H9 (cell line): ENCODE measurements at regions not wholly inside any gene's neighbourhood (a gene's known extent, or its start where the extent isn't known, plus 50 kb on each side); places are given as distances from the start of the nearest gene placed in this dataset.

ENCODE experiments used
- DNase-seq: peaks from one replicate; pipeline ENCODE4 v3.0.0-alpha.2; 2017
- H2AFZ ChIP-seq: one replicate; pipeline ENCODE4 v1.6.1; 2013; ENCODE audit warnings: mild to moderate bottlenecking, low read length, control low read depth, moderate library complexity
- H2AK5ac ChIP-seq: 2 replicates; pipeline ENCODE4 v1.6.1; 2013; ENCODE audit warnings: low read length, control low read depth, mixed read lengths; ENCODE audit not compliant: insufficient read length
- H2BK120ac ChIP-seq: one replicate; pipeline ENCODE4 v1.6.1; 2013; ENCODE audit warnings: low read depth, mild to moderate bottlenecking, low read length, control low read depth, inconsistent platforms; ENCODE audit not compliant: poor library complexity, severe bottlenecking
- H2BK12ac ChIP-seq: 2 replicates; pipeline ENCODE4 v1.6.1; 2013; ENCODE audit warnings: low read length, control low read depth, mixed read lengths, low read depth; ENCODE audit not compliant: insufficient read length
- H2BK15ac ChIP-seq: 2 replicates; pipeline ENCODE4 v1.6.1; 2013; ENCODE audit warnings: low read depth, low read length, control low read depth
- H2BK20ac ChIP-seq: one replicate; pipeline ENCODE4 v1.6.1; 2013; ENCODE audit warnings: low read depth, mild to moderate bottlenecking, low read length, control low read depth, inconsistent platforms; ENCODE audit not compliant: poor library complexity, severe bottlenecking
- H2BK5ac ChIP-seq: 2 replicates; pipeline ENCODE4 v1.6.1; 2013; ENCODE audit warnings: low read length, control low read depth, mixed read lengths; ENCODE audit not compliant: insufficient read length
- H3K14ac ChIP-seq: 2 replicates; pipeline ENCODE4 v1.6.1; 2013; ENCODE audit warnings: low read length, control low read depth; ENCODE audit not compliant: insufficient read depth
- H3K18ac ChIP-seq: 2 replicates; pipeline ENCODE4 v1.6.1; 2013; ENCODE audit warnings: low read depth, mild to moderate bottlenecking, mixed read lengths, low read length, control low read depth; ENCODE audit not compliant: insufficient read length
- H3K23ac ChIP-seq: 2 replicates; pipeline ENCODE4 v1.6.1; 2013; ENCODE audit warnings: low read length, control low read depth, mixed read lengths, low read depth; ENCODE audit not compliant: insufficient read length
- H3K23me2 ChIP-seq: 2 replicates; pipeline ENCODE4 v1.6.1; 2013; ENCODE audit warnings: low read depth, mild to moderate bottlenecking, mixed read lengths, low read length, control low read depth; ENCODE audit not compliant: insufficient read length, poor library complexity, severe bottlenecking
- H3K27ac ChIP-seq: 2 replicates; pipeline ENCODE4 v1.5.1; 2013; ENCODE audit warnings: low read length, control low read depth, mixed read lengths, low read depth; ENCODE audit not compliant: insufficient read length
- H3K27me3 ChIP-seq: 2 replicates; pipeline ENCODE4 v1.6.1; 2013; ENCODE audit warnings: low read length, control low read depth, inconsistent platforms; ENCODE audit not compliant: insufficient read depth
- H3K4ac ChIP-seq: 2 replicates; pipeline ENCODE4 v1.6.1; 2013; ENCODE audit warnings: low read depth, mild to moderate bottlenecking, control low read depth, inconsistent platforms, low read length, moderate library complexity
- H3K4me1 ChIP-seq: 2 replicates; pipeline ENCODE4 v1.6.1; 2013; ENCODE audit warnings: low read length, control low read depth, inconsistent platforms; ENCODE audit not compliant: insufficient read depth
- H3K4me2 ChIP-seq: 2 replicates; pipeline ENCODE4 v1.6.1; 2013; ENCODE audit warnings: low read length, control low read depth, mixed read lengths; ENCODE audit not compliant: insufficient read length, insufficient read depth
- H3K56ac ChIP-seq: 2 replicates; pipeline ENCODE4 v1.6.1; 2013; ENCODE audit warnings: low read depth, mild to moderate bottlenecking, mixed read lengths, low read length, control low read depth; ENCODE audit not compliant: insufficient read length
- H3K79me1 ChIP-seq: 2 replicates; pipeline ENCODE4 v1.6.1; 2013; ENCODE audit warnings: low read depth, mild to moderate bottlenecking, moderate library complexity, low read length, control low read depth, inconsistent platforms; ENCODE audit not compliant: insufficient read depth, poor library complexity, severe bottlenecking
- H3K79me2 ChIP-seq: 2 replicates; pipeline ENCODE4 v1.6.1; 2013; ENCODE audit warnings: low read length, control low read depth, inconsistent platforms; ENCODE audit not compliant: insufficient read depth
- H3K9ac ChIP-seq: 2 replicates; pipeline ENCODE4 v1.6.1; 2013; ENCODE audit warnings: low read length, control low read depth, mixed read lengths; ENCODE audit not compliant: insufficient read length; ENCODE audit errors: extremely low read depth
- H3K9me3 ChIP-seq: one replicate; pipeline ENCODE4 v1.6.1; 2013; ENCODE audit warnings: low read depth, low read length, inconsistent platforms; ENCODE audit not compliant: control insufficient read depth
- H3T11ph ChIP-seq: one replicate; pipeline ENCODE4 v1.6.1; 2013; ENCODE audit warnings: mild to moderate bottlenecking, low read length, control low read depth, inconsistent platforms
- H4K20me1 ChIP-seq: one replicate; pipeline ENCODE4 v1.6.1; 2013; ENCODE audit not compliant: control insufficient read depth, insufficient read length, insufficient read depth
- H4K5ac ChIP-seq: 2 replicates; pipeline ENCODE4 v1.6.1; 2013; ENCODE audit warnings: low read depth, mild to moderate bottlenecking, mixed read lengths, low read length, control low read depth; ENCODE audit not compliant: insufficient read length
- H4K8ac ChIP-seq: replicated peaks from 2 replicates; pipeline ENCODE4 v1.6.1; 2013; ENCODE audit warnings: low read length, control low read depth, mixed read lengths, low read depth; ENCODE audit not compliant: insufficient read length
- H4K91ac ChIP-seq: 2 replicates; pipeline ENCODE4 v1.6.1; 2013; ENCODE audit warnings: low read depth, mild to moderate bottlenecking, moderate library complexity, mixed read lengths, low read length, control low read depth; ENCODE audit not compliant: insufficient read length
- H3K27ac Mint-ChIP-seq, 3 experiments: 2 replicates in 2 of 3; 3 replicates in 1 of 3; pipeline ENCODE4 v1.8.0; 2020 to 2021; ENCODE audit warnings: mixed read lengths in 3 of 3, mild to moderate bottlenecking in 1 of 3, moderate library complexity in 1 of 3
- H3K27me3 Mint-ChIP-seq: 2 replicates; pipeline ENCODE4 v1.8.0; 2021; ENCODE audit warnings: low read depth, mild to moderate bottlenecking, moderate library complexity, mixed read lengths
- H3K36me3 Mint-ChIP-seq, 3 experiments: 2 replicates in 2 of 3; 3 replicates in 1 of 3; pipeline ENCODE4 v1.8.0; 2020 to 2021; ENCODE audit warnings: low read depth in 3 of 3, mixed read lengths in 3 of 3; ENCODE audit not compliant: insufficient read depth in 1 of 3
- H3K4me1 Mint-ChIP-seq, 2 experiments: 2 replicates each; pipeline ENCODE4 v1.8.0; 2020; ENCODE audit warnings: mixed read lengths in 2 of 2
- H3K4me3 Mint-ChIP-seq, 2 experiments: 2 replicates in 1 of 2; 3 replicates in 1 of 2; pipeline ENCODE4 v1.8.0; 2020 to 2021; ENCODE audit warnings: mild to moderate bottlenecking in 2 of 2, mixed read lengths in 2 of 2, moderate library complexity in 1 of 2
- H3K9me3 Mint-ChIP-seq, 2 experiments: 2 replicates in 1 of 2; 3 replicates in 1 of 2; pipeline ENCODE4 v1.8.0; 2020; ENCODE audit warnings: mild to moderate bottlenecking in 2 of 2, mixed read lengths in 2 of 2, moderate library complexity in 1 of 2
- CTCF ChIP-seq: fragments of 200-600 bp; sonication (generic); conservative IDR thresholded peaks from 3 replicates; pipeline ENCODE4 v1.8.0; 2021; ENCODE audit warnings: antibody characterized with exemption, mild to moderate bottlenecking
- WGBS: extraction: QIAGEN DNeasy Blood & Tissue Kit; methylation state at CpG from one replicate; pipeline ENCODE4 v1.1.7; 2013; ENCODE audit warnings: missing lambda C conversion rate, low lambda C conversion rate, mixed read lengths; ENCODE audit not compliant: insufficient read length; ENCODE audit errors: extremely low coverage; 5-methylcytosine and 5-hydroxymethylcytosine counted together

DNA sequence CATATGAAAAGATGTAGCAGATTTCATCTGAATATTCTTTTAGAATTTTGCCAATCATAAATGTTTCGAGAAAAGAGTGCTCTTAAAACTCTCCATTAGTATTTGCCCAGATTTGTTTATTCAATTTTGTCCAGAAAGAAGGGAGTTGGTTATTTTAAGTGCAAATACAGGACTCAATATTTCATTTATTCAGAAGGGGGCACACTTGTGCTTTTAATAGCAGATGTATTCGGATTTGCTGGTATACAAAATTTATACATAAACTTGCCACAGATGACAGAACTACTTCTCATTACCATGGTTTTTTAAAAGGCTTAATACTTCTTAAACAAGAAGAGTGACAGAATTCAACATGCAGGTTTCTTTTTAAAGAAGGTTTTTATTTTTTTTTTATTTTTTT, 69.8 kb upstream of the GRM7 start:
- no peak overlapping the region for H3T11ph ChIP-seq
- no peaks in the 10 kb centered on the region for H3K23me2 ChIP-seq
- H3K14ac ChIP-seq, result no peak overlapping the region
- no peak overlapping the region for H4K5ac ChIP-seq
- no peaks in the 10 kb centered on the region for H4K20me1 ChIP-seq
- no peak overlapping the region for H3K56ac ChIP-seq
- H3K9me3 ChIP-seq, result no peaks in the 10 kb centered on the region
- H3K27ac ChIP-seq, result no peak overlapping the region
- Mint-ChIP-seq H3K9me3 (no peaks in the 10 kb centered on the region), H3K36me3 (no peaks in the 10 kb centered on the region), H3K4me1 (no peaks in the 10 kb centered on the region), H3K4me3 (no peak overlapping the region), H3K27ac (no peak overlapping the region; a peak in 1 of 7 replicates), H3K27me3 (no peaks in the 10 kb centered on the region)
- H3K27me3 ChIP-seq, result no peaks in the 10 kb centered on the region
- no peak for TF ChIP-seq CTCF
- H3K18ac ChIP-seq, result no peak overlapping the region
- H3K4ac ChIP-seq, result no peak overlapping the region
- no CpG with 5 or more reads among the region's 2 CpGs for WGBS
- H2BK120ac ChIP-seq, result no peak overlapping the region
- no peak overlapping the region for H2BK15ac ChIP-seq
- H3K79me2 ChIP-seq, result no peaks in the 10 kb centered on the region
- H2BK20ac ChIP-seq, result no peak overlapping the region
- H2AK5ac ChIP-seq, result no peak overlapping the region
- H2AFZ ChIP-seq, result no peak overlapping the region
- no peak overlapping the region for H4K91ac ChIP-seq
- H3K4me2 ChIP-seq, result no peak overlapping the region
- no peaks in the 10 kb centered on the region for H3K4me1 ChIP-seq
- H2BK12ac ChIP-seq, result no peak overlapping the region
- H3K23ac ChIP-seq, result no peak overlapping the region
- DNase-seq, result no peak
- H3K9ac ChIP-seq, result no peak overlapping the region
- no peak overlapping the region for H2BK5ac ChIP-seq
- no peak overlapping the region for H4K8ac ChIP-seq
- H3K79me1 ChIP-seq, result no peaks in the 10 kb centered on the region
